Hippocampal formation (tissue), 2 donors: ENCODE measurements at regions not wholly inside any gene's neighbourhood (a gene's known extent, or its start where the extent isn't known, plus 50 kb on each side); places are given as distances from the start of the nearest gene placed in this dataset.
A peak's percentile ranks its signal among the peaks of the same experiment; 100 is the strongest.

ENCODE experiments used
- DNase-seq, 2 donors: peaks; one replicate each; lab custom pipeline; 2025; lab: John Stamatoyannopoulos, UW

- no peak for DNase-seq
Measured at GRCh38 chr2:65744477-65745200, 312.2 kb upstream of the SPRED2 start.

- DNase-seq, result no peak
Measured at GRCh38 chr2:65742977-65743376, 310.6 kb upstream of the SPRED2 start.

- no peak for DNase-seq
Measured at GRCh38 chr2:65739927-65740326, 307.5 kb upstream of the SPRED2 start.

DNA sequence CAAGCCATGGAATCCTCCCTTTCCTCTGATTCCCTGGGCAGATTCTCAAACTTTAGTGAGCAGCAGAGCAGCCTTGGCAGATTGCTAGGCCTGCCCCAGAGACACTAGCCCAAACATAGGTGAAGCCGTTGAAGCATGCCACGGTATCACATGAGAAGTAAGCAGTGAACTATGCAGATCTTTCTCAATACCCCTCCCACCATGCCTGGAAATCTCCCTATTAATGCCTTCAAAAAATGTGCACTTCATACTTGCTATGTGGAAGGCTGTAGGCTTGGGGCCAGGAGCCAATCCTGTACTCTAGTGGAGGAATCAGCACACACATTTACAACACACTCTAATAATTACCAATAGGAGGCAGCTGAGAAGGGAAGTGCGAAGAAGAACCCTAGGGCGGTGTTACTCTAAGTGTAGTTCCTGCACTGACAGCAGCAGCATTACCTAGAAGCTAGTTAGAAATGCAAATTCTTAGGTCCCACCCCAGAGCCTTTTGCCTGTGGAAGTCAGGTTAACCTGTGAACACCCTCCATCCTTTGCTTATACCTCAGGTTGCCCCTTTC lies 305.1 kb upstream of the SPRED2 start:
- no peak for DNase-seq

DNA sequence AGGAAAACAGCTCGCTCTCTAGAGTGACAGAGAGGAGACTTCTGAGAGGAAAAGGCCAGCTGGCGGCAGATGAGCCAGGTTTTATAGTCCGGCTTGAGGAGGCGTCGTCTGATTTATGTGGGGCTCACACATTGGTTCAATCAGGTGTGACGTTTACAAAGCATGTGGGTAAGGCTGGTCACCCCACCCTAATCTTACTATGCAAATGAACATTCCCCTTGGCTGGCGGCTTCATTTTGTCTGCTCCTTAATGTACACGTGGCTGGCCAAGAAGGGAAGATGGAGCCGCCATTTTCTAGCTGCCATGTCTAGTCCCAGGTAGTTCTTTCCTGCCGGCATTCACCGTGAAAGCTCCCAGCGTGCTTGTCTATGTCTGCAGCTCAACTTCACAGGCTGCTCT lies 299.1 kb upstream of the SPRED2 start:
- no peak for DNase-seq

DNA sequence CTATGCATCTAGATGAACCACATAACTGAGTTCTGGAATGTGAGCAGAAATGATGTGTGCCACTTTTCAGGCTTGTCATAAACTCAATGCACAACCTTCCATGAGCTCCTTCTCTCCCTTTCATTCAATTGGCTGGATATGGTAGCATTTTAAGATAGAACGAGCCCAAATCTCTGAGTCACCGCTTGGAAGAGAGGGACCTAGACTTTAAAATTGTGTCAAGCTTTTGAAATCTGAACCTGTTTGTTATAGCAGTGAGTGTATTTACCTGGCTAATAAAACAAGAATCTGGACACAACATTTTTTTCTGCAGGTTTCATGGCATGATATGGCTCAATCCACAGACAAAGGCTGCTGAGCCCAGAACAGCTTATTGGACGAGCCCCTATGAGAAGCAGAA lies 297.8 kb upstream of the SPRED2 start:
- no peak for DNase-seq

DNA sequence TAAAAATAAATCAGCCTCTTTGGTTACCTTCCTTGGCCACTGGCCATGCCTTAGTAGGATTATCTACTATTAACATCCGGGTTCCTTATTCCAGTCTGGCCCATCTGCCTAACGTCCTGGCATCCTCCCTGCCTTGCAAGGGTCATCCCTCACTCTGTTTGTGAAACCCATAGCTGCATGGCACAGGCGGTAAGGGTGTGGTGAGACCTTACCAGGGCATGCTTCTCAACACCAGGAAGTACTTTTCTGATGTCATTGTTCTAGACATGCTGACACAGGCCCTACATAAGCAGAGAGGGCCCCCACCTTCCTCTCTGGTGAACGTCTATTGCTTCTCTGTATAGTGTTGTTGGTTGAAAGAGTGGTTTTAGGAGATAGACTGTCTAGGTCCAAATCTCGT lies 296.8 kb upstream of the SPRED2 start:
- no peak for DNase-seq

DNA sequence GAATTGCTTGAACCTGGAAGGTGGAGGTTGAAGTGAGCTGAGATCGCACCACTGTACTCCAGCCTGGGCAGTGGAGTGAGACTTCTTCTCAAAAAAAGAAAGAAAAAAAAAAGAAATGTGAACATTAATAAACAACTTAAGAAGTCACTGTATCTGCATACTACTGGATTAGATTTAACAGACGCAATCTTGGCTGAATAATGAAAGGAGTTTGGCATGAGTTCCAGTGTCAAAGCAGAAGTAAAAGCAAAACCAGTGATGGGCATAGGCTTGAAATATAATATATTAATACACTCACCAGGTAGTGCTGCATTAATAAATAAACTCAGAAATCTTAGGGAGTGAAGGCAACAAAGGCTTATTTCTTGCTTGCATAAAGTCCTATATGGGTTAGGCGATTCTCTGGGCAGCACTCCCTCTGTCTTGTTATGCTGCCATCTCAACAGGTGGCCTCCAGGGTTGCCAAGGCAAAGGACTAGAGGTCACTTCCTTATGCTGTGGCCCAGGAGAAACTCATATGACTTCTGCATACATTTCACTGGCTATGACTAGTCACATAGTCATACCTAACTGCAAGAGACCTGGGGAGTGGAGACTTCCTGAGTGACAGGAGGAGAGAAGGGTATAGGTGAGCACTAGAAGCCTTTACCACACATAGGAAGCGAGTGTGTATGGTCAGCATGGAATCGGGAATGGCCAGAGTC lies 296.2 kb upstream of the SPRED2 start:
- DNase-seq, result no peak

DNA sequence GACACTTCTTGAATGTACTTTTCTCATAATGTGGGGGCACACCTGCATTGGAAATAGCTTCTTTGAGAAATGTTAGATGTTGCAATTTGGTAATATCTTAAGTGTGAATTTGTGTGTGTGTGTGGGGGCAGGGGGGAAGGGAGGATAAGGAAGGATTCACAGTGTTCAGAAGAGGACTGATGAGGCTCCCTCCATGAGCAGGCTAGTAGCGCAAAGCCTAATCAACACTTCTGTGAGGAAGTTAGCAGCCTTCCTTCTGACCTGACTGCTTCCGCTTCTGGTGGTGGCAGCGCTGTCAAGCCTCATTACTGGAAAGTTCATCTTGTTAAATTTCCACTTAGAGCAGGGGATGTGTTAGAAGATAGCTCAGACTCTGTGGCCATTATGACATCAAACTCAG lies 295.4 kb upstream of the SPRED2 start:
- DNase-seq, result no peak

GRCh38 chr2:65727381-65727780 lies 295.0 kb upstream of the SPRED2 start:
- no peak for DNase-seq

- no peak for DNase-seq
Measured at GRCh38 chr2:65724752-65725151, 292.4 kb upstream of the SPRED2 start.

GRCh38 chr2:65724336-65724735 lies 291.9 kb upstream of the SPRED2 start:
- DNase-seq, result no peak

DNA sequence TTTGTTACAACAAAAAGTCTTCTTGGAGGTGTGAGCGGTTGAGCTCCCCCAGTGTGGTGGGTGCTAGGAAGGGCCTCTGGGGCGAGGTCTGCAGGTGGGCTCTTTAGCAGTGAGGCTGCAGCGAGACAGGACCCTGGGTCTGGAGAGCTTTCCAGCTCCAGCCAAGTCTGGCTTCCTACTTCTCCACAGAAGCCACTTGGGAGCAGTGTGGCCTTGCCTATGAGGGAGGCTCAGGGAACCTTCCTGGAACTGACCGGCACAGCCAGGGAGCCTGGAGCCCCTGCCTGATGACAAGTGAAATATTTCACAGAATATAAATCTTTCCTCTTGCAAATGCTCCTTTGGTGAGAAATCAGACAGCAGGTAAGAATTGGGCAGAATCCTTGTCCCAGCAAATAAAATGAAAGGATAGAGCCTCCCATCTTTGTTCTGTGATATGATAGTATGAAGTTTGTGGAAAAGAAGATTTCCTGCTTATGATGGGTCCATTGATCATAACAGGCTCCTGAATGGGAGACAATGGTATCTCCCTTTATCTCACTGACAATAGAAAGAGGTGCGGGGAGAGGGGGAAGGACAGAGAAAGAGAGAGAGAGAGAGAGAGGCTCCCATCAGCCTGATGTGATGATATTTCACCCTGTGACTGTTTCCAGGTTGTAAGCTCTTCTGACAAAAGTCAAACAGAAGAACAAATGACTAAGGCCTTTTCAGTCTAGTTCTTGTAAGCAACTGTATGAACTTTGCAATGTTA lies 289.8 kb upstream of the SPRED2 start:
- peak in 1 of 2 donors; percentile 8 for DNase-seq

DNA sequence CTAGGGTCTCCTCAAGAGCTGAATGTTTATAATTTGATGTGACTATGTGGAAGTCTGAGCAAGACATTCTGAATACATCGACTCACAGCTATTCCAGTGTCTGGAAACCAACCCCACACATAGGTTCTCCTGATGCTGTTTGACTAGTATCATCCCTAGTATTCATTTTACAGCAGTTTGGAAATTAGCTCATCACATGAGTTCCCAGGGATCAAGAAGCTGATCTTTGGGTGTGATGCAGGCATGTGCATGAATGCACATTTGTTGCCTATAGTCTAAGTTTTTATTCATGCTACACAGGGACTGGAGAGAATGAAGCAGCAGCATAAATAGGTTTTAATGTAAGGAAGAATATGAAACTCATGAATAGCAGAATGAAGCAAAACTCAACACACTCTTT lies 284.3 kb upstream of the SPRED2 start:
- DNase-seq, result no peak

DNA sequence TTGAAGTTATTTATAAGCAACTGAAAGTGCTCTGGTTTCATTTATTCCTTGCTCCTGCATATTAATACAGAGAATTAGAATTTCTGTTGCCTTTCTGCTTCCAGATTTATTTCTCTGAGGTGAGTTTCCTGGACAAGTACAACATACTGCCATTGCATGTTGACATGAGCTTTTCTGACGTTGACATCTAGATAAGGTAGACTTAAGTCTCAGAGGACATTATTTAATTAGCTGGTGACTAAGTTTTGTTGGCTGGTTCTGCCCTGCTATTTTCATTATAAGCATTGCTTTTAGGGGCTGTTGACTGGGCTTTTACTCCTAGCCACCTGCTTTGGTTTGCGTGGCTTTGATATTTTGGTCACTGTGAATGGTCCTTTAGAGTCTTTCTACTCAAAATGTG lies 282.9 kb upstream of the SPRED2 start:
- no peak for DNase-seq

DNA sequence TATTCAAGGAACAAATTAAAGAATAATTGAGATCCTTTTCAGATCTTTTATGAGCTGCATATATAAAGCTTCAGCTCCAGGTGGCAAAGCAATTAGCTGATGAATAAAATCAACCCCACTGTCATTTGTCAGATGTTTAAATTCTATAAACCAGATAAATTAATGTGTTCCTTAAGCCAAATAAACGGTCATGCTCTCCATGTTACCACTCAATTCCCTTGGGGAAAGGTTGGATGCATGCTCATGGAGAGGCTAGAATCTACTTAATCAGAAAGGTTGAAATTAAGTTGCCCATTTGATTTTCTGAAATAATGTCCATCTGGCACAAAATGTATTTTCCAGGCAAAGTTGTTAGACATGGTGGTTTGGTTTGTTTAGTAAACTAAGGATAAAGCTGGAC lies 282.5 kb upstream of the SPRED2 start:
- no peak for DNase-seq

- no peak for DNase-seq
Measured at GRCh38 chr2:65711863-65712262, 279.5 kb upstream of the SPRED2 start.

DNA sequence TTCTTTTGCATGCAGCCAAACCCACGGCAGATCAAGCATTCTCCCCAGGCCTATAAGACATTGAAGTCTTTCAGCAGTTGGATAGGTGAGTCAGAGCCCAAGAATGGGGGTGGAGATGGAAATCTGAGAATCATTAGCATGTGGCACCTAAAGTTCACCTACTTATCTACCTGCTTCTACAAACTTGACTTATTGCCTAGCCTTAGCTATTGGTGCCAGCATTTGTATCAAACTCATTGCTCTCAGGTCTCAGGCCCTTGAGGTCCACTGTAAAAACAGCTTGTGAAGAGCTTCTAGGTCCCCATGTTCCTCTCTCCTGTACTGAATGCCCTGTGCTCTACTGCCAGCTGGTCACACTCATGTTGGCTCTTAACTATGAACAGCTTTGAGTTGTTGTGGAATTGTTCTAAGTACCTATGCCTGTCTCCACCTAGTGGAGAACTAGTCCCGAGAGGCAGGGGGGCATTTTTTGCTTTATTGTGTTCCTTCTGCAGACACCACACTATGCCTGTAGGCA lies 278.4 kb upstream of the SPRED2 start:
- no peak for DNase-seq

GRCh38 chr2:65710356-65710755 lies 278.0 kb upstream of the SPRED2 start:
- DNase-seq, result no peak

DNA sequence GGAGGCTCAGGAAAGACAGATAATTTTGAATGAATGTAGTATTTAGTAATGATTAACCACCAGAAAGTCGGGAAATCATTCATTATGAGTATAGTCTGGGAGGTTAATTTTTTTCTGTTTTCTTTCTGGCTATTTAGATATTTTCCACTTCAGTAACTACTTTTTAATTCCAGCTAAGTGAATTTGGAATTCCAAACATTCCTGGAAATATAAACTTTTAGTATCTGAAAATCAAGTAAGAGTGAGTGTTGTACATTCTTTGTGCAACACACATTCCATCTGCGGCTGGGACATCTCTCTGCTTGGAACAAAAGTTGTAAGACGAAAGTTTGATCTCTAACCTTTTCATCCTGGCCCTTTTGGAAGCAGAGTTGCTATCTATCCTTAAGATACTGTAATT lies 275.7 kb upstream of the SPRED2 start:
- no peak for DNase-seq

GRCh38 chr2:65706411-65706810 lies 274.0 kb upstream of the SPRED2 start:
- no peak for DNase-seq

GRCh38 chr2:65701191-65701590 lies 268.8 kb upstream of the SPRED2 start:
- no peak for DNase-seq

DNA sequence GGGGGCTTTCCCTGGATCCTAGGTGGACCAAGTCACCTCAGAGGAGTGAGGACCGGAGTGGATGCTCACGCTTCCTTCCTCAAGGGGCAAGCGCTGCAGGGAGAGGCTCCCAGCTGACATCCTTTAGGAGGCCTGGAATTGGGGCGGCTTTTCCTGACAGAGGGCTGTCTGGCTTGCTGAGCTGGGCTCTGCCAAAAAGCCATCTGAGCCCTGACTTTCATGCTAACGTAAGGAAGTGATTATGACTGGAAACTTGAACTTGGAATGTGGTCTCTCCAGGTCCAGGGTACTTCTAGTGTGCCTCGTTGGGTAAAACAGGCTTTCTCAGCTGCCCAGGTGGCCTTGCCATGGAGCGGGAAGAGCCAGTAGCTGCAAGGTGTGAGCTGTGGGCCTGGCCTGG lies 268.3 kb upstream of the SPRED2 start:
- DNase-seq, result no peak
